Activated CD4-positive, alpha-beta T cell treated with anti-CD3 and anti-CD28 coated beads, Interleukin-10, Interleukin-2, amounts not matched to agents 100 ng/mL and 50 ng/mL, durations not matched to agents 16 hours and 8 hours (primary cell): ENCODE measurements at regions not wholly inside any gene's neighbourhood (a gene's known extent, or its start where the extent isn't known, plus 50 kb on each side); places are given as distances from the start of the nearest gene placed in this dataset.

ENCODE experiments used
- DNase-seq: peaks from one replicate; pipeline ENCODE4 v3.0.0-alpha.2; 2020

GRCh38 chr3:159560214-159560979 lies 428.2 kb upstream of the IL12A start:
- DNase-seq = no peak

- no peak for DNase-seq
Observed at GRCh38 chr3:159565313-159565712, 423.3 kb upstream of the IL12A start.

- DNase-seq = no peak
Observed at GRCh38 chr3:159583662-159584061, 405.0 kb upstream of the IL12A start.

- no peak for DNase-seq
Observed at GRCh38 chr3:159584421-159584820, 404.2 kb upstream of the IL12A start.

- no peak for DNase-seq
Observed at GRCh38 chr3:159586571-159587202, 401.9 kb upstream of the IL12A start.

GRCh38 chr3:159593927-159594605 lies 394.6 kb upstream of the IL12A start:
- DNase-seq = no peak

GRCh38 chr3:159600291-159600690 lies 388.3 kb upstream of the IL12A start:
- no peak for DNase-seq

GRCh38 chr3:159604151-159604581 lies 384.5 kb upstream of the IL12A start:
- no peak for DNase-seq

- DNase-seq = no peak
Observed at GRCh38 chr3:159605101-159605500, 383.5 kb upstream of the IL12A start.

- DNase-seq = no peak
Observed at GRCh38 chr3:159605776-159606175, 382.9 kb upstream of the IL12A start.

GRCh38 chr3:159607856-159608255 lies 380.8 kb upstream of the IL12A start:
- DNase-seq = no peak

GRCh38 chr3:159608311-159608710 lies 380.3 kb upstream of the IL12A start:
- DNase-seq = no peak

GRCh38 chr3:159609625-159610024 lies 379.0 kb upstream of the IL12A start:
- no peak for DNase-seq

GRCh38 chr3:159616234-159616825 lies 372.3 kb upstream of the IL12A start:
- DNase-seq = no peak

- DNase-seq = no peak
Observed at GRCh38 chr3:159619341-159619885, 369.2 kb upstream of the IL12A start.

GRCh38 chr3:159620281-159620680 lies 368.4 kb upstream of the IL12A start:
- no peak for DNase-seq

GRCh38 chr3:159620873-159621272 lies 367.8 kb upstream of the IL12A start:
- DNase-seq = no peak

GRCh38 chr3:159624616-159625015 lies 364.0 kb upstream of the IL12A start:
- no peak for DNase-seq

- no peak for DNase-seq
Observed at GRCh38 chr3:159625594-159625993, 363.0 kb upstream of the IL12A start.

GRCh38 chr3:159626598-159626997 lies 362.0 kb upstream of the IL12A start:
- no peak for DNase-seq

GRCh38 chr3:159627229-159627628 lies 361.4 kb upstream of the IL12A start:
- no peak for DNase-seq

GRCh38 chr3:159627634-159628033 lies 361.0 kb upstream of the IL12A start:
- DNase-seq = no peak

GRCh38 chr3:159629329-159630084 lies 359.1 kb upstream of the IL12A start:
- DNase-seq = no peak
